GM21576 (cell line): ENCODE measurements at regions not wholly inside any gene's neighbourhood (a gene's known extent, or its start where the extent isn't known, plus 50 kb on each side); places are given as distances from the start of the nearest gene placed in this dataset.

Source experiments
- ATAC-seq: cut with Tn5 transposase; IDR thresholded peaks from one replicate; pipeline ENCODE4 v1.9.1; 2021; ENCODE audit warnings: mild to moderate bottlenecking, moderate library complexity; ENCODE audit not compliant: unreplicated experiment

- ATAC-seq = no peak
These were observed 358.1 kb upstream of the SYT4 start for GRCh38 chr18:43635397-43635796.

- no peak for ATAC-seq
These were observed 365.5 kb upstream of the SYT4 start for GRCh38 chr18:43642727-43643330.

- no peak for ATAC-seq
These were observed 370.7 kb upstream of the SYT4 start for GRCh38 chr18:43648002-43648401.

- no peak for ATAC-seq
These were observed 372.5 kb upstream of the SYT4 start for GRCh38 chr18:43649649-43650357.

GRCh38 chr18:43650426-43650825 lies 373.1 kb upstream of the SYT4 start:
- no peak for ATAC-seq

GRCh38 chr18:43651057-43651456 lies 373.8 kb upstream of the SYT4 start:
- no peak for ATAC-seq

- ATAC-seq = no peak
These were observed 379.3 kb upstream of the SYT4 start for GRCh38 chr18:43656547-43656946.

- ATAC-seq = peak; percentile 62
These were observed 384.3 kb upstream of the SYT4 start for GRCh38 chr18:43661570-43661969.

GRCh38 chr18:43662657-43663056 lies 385.4 kb upstream of the SYT4 start:
- ATAC-seq = no peak

- ATAC-seq = no peak
These were observed 385.9 kb upstream of the SYT4 start for GRCh38 chr18:43663159-43663558.

- no peak for ATAC-seq
These were observed 387.3 kb upstream of the SYT4 start for GRCh38 chr18:43664487-43665008.

- ATAC-seq = no peak
These were observed 388.0 kb upstream of the SYT4 start for GRCh38 chr18:43665105-43665788.

GRCh38 chr18:43668866-43669265 lies 391.6 kb upstream of the SYT4 start:
- ATAC-seq = no peak

GRCh38 chr18:43671431-43671830 lies 394.1 kb upstream of the SYT4 start:
- ATAC-seq = no peak

- no peak for ATAC-seq
These were observed 402.8 kb upstream of the SYT4 start for GRCh38 chr18:43680096-43680495.

GRCh38 chr18:43681661-43682060 lies 404.4 kb upstream of the SYT4 start:
- no peak for ATAC-seq

GRCh38 chr18:43682196-43682595 lies 404.9 kb upstream of the SYT4 start:
- no peak for ATAC-seq

GRCh38 chr18:43686709-43687108 lies 409.4 kb upstream of the SYT4 start:
- no peak for ATAC-seq

GRCh38 chr18:43692099-43692690 lies 414.9 kb upstream of the SYT4 start:
- ATAC-seq = no peak

- ATAC-seq = no peak
These were observed 425.1 kb upstream of the SYT4 start for GRCh38 chr18:43702399-43702798.

- ATAC-seq = no peak
These were observed 425.8 kb upstream of the SYT4 start for GRCh38 chr18:43703050-43703449.

GRCh38 chr18:43705850-43706249 lies 428.6 kb upstream of the SYT4 start:
- no peak for ATAC-seq
